ENCODE measurements at regions not wholly inside any gene's neighbourhood (a gene's known extent, or its start where the extent isn't known, plus 50 kb on each side); places are given as distances from the start of the nearest gene placed in this dataset.

DNA sequence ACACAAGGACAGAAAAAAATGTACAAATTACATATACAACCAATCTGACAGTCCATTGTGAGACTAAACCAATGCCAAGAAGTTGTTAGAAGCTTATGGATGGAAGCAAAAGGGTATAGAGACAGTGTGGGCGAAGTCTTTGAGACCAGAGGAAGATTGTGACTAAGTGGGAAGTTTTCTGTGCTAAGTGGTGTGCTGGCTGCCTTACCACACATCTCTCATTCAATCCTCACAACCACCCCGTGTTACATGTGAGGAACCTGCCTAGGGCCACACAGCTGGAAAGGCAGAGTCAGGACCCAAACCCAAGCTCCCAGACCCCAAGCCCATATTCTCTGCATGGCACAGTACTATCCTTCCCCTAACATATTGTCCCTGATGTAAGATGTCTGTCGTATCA lies 53.5 kb upstream of the DUSP10 start:
- no peak for DNase-seq

- no peak for DNase-seq
Observed at GRCh38 chr1:221794935-221795334, 53.0 kb upstream of the DUSP10 start.

DNA sequence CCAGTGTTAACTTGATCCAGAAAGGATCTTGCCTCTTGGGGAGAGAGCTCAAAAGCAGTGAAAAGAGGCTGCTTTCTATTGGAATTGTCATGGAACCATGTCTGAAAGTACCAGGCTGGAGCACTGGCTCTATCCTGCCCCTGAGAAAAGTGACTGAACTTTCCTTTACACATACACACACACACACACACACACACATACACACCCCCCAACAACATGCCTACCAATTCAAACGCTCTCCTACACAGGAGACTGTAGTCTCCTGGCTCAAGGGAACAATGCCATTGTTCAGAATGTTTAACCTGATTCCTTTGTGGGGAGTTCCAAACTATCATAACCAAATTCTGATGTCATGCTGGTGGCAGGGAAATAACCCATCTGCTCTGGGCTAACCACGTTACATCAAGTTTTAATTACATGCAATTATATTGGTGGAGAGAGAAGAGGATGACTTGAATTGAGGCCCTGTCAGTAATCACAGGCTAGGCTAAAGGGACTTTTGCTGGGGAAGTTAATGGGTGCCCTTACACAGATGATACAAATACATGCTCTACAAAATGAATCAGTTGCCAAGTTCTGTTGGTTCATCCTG lies 52.3 kb upstream of the DUSP10 start:
- DNase-seq: no peak

- DNase-seq: no peak
Observed at GRCh38 chr1:221793439-221794078, 51.7 kb upstream of the DUSP10 start.

DNA sequence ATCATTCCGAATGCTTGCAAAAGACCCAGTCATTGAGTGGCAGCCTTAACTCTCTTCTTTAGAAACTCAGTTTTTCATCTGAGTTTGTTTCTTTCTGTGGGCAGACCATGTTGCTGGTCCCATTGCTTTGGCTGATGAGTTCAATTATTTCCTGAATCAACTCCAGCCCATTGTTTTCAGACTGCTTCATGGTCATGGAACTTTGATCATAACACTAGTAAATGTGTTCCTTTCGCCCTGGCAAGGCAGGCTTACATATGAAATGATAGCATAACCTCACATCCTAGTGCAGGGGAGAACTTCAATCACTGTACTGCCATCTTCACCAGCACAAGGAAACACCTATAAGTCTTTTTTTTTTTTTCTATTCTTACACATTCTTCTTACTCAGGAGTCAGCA lies 50.0 kb upstream of the DUSP10 start:
- no peak for DNase-seq
